Esophagus squamous epithelium (tissue), 5 donors: ENCODE measurements at regions not wholly inside any gene's neighbourhood (a gene's known extent, or its start where the extent isn't known, plus 50 kb on each side); places are given as distances from the start of the nearest gene placed in this dataset.
A peak's percentile ranks its signal among the peaks of the same experiment; 100 is the strongest.

Experiments used
- DNase-seq: peaks from one replicate; lab custom pipeline; 2025; lab: John Stamatoyannopoulos, UW
- H3K27ac ChIP-seq, 4 donors: fragments of 200-600 bp; sonication (generic); one replicate each; pipeline ENCODE4 v1.5.1; 2016 to 2019; ENCODE audit warnings: mild to moderate bottlenecking in 1 of 4
- H3K27me3 ChIP-seq, 4 donors: fragments of 200-600 bp; sonication (generic); 1 replicate in 3 of 4; 2 replicates in 1 of 4; pipeline versions ENCODE4 v1.5.1 to v1.6.0; 2017 to 2021; ENCODE audit warnings: antibody characterized with exemption in 1 of 4
- H3K36me3 ChIP-seq, 3 donors: fragments of 200-600 bp; sonication (generic); one replicate each; pipeline ENCODE4 v1.5.1; 2016 to 2019
- H3K4me1 ChIP-seq, 3 donors: fragments of 200-600 bp; sonication (generic); one replicate each; pipeline ENCODE4 v1.5.1; 2017 to 2019
- H3K4me3 ChIP-seq, 4 donors: fragments of 200-600 bp; sonication (generic); 1 replicate in 3 of 4; 2 replicates in 1 of 4; pipeline ENCODE4 v1.5.1; 2016 to 2019; ENCODE audit warnings: mild to moderate bottlenecking in 2 of 4, moderate library complexity in 1 of 4
- H3K9me3 ChIP-seq, 3 donors: fragments of 200-600 bp; sonication (generic); one replicate each; pipeline ENCODE4 v1.5.1; 2016 to 2019
- POLR2A ChIP-seq, 4 donors: fragments of 450-650 bp; IDR thresholded peaks; one replicate each; pipeline ENCODE4 v1.6.1; 2017; ENCODE audit warnings: antibody characterized with exemption in 4 of 4, mild to moderate bottlenecking in 4 of 4, moderate library complexity in 3 of 4
- WGBS, 2 donors: methylation state at CpG; one replicate each; pipeline ENCODE4 v1.1.5; 2018; 5-methylcytosine and 5-hydroxymethylcytosine counted together
- intact Hi-C: fragments of 100-400 bp; cut with DNase I; formaldehyde crosslinking; loops from one replicate; pipeline ENCODE4 v1.15.0; 2022
- TF ChIP-seq, protein P1 (sequence below), 6 experiments: fragments of 450-650 bp in 4 of 6; fragments of 200-600 bp in 2 of 6; sonication (generic) in 2 of 6; IDR thresholded peaks; one replicate each; pipeline ENCODE4 v1.5.1; 2016 to 2019; ENCODE audit warnings: antibody characterized with exemption in 6 of 6, mild to moderate bottlenecking in 4 of 6, moderate library complexity in 4 of 6
- donor health status: DM: yes; HTN: yes; CAD: no.

DNA sequence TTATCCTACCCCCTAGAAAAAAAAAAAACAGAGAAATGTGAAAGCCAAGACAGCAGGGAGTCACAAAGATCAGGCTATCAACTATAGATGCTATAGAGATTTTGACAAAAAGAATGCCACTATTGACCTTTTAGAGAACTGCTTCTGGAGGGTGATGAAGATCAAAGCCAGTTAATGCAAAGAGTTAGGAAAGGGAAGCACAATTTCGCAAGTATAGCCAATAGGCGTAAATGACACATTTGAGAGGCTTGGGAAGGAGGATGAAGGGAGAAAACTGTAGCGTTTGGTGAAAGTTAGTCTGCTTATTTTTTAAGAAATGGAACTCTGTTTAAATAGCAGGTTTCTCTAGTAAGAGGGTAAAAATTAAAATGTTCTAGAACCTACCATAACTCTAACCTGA is 190.7 kb downstream of the DUSP6 start:
- peaks cover 12 to 61% (median 48%) of the 10 kb centered on the region in 3 donors for H3K4me1 ChIP-seq
- TF ChIP-seq, protein P1, sequence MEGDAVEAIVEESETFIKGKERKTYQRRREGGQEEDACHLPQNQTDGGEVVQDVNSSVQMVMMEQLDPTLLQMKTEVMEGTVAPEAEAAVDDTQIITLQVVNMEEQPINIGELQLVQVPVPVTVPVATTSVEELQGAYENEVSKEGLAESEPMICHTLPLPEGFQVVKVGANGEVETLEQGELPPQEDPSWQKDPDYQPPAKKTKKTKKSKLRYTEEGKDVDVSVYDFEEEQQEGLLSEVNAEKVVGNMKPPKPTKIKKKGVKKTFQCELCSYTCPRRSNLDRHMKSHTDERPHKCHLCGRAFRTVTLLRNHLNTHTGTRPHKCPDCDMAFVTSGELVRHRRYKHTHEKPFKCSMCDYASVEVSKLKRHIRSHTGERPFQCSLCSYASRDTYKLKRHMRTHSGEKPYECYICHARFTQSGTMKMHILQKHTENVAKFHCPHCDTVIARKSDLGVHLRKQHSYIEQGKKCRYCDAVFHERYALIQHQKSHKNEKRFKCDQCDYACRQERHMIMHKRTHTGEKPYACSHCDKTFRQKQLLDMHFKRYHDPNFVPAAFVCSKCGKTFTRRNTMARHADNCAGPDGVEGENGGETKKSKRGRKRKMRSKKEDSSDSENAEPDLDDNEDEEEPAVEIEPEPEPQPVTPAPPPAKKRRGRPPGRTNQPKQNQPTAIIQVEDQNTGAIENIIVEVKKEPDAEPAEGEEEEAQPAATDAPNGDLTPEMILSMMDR (IDR thresholded peaks at IDR 0.05), result no peak
- TF ChIP-seq POLR2A (IDR thresholded peaks at IDR 0.05), result no peak
- no peak overlapping the region for H3K4me3 ChIP-seq
- intact Hi-C loops, result no loop called here
- H3K9me3 ChIP-seq, result no peaks in the 10 kb centered on the region
- H3K27me3 ChIP-seq, result no peaks in the 10 kb centered on the region
- WGBS, 2 donors, result 63 to 74% methylated on average over 3 of the region's 3 CpGs
- H3K27ac ChIP-seq, result peak overlapping the region; percentile 10 to 86 (median 73)
- no peaks in the 10 kb centered on the region for H3K36me3 ChIP-seq
- DNase-seq, result no peak

DNA sequence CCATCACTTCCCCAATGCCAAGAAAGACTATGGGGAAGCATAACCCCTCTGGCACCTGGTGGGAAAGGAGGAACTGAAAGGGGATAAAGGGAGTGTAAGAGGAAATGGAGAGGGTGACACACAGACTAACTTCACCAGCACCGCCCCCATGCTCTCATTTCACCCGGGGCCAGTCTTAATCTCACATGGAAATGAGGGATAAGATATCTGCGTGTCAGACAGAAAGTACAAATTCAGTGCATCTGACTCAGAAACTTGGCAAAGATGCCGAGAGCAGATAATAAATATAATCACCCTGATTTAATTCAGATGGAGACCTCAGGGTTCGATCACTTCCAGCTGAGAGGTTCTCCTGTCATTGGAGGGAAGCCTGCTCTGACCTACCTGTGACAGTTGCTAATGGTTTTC is 191.6 kb downstream of the DUSP6 start:
- 15 to 25% methylated on average over 5 of the region's 5 CpGs for WGBS, 2 donors
- Histone ChIP-seq H3K27me3 (no peaks in the 10 kb centered on the region), H3K9me3 (no peaks in the 10 kb centered on the region), H3K4me1 (peaks cover 12 to 55% (median 43%) of the 10 kb centered on the region in 3 donors), H3K36me3 (no peaks in the 10 kb centered on the region), H3K4me3 (no peak overlapping the region), H3K27ac (peak overlapping the region in 3 of 4 donors; percentile 62 to 86 (median 71))
- DNase-seq, result no peak
- TF ChIP-seq, protein P1 (IDR thresholded peaks at IDR 0.05), result no peak
- no peak for TF ChIP-seq POLR2A (IDR thresholded peaks at IDR 0.05)
- intact Hi-C loops, result no loop called here

DNA sequence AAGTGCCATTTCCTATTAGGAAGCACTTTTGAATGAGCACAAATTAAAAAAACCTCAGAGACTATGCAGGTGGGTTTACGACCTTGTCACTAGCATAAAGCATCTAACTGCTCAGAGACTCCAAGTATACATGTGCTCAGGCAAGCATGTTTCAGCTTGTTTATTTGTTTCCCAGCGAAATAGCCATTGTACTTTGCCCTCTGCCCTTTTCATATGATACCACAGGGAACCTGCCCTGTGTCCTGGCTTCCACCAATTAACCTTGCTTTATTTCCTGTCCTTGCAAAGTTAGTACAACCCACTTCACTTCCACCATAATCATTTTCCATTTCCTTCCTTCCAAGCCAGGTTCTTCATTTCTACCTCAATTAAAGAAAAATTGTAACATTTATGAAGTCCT is 194.9 kb downstream of the DUSP6 start:
- TF ChIP-seq, protein P1 (IDR thresholded peaks at IDR 0.05), result no peak
- TF ChIP-seq POLR2A (IDR thresholded peaks at IDR 0.05), result no peak
- H3K27me3 ChIP-seq, result no peaks in the 10 kb centered on the region
- H3K36me3 ChIP-seq, result no peaks in the 10 kb centered on the region
- H3K4me1 ChIP-seq, result peaks cover 10 to 38% (median 28%) of the 10 kb centered on the region in 3 donors
- no peaks in the 10 kb centered on the region for H3K9me3 ChIP-seq
- intact Hi-C loops, result no loop called here
- DNase-seq, result no peak
- peak overlapping the region in 2 of 4 donors; percentile 3 to 65 for H3K27ac ChIP-seq
- H3K4me3 ChIP-seq, result no peak overlapping the region
- WGBS, 2 donors, result 68 to 70% methylated on average over 2 of the region's 2 CpGs

DNA sequence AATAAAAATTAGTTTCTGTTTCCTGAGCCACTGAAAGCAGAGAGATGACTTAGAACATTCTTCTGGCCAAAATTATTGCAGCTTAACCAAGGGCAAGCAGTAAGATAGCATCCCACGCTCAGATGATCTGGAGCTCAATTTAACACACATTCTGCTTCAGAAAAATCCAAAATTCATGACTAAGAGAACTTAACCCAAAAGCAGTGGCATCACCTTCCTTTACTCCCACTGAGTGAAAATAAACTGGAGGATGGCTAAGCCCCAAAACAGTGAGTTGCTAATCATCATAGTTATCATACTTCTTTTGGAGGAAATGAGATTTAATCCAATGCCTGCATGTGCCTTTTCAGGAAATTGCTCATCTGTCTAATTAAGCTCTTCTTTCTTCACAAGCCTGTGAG is 195.4 kb downstream of the DUSP6 start:
- Histone ChIP-seq H3K4me3 (no peak overlapping the region), H3K9me3 (no peaks in the 10 kb centered on the region), H3K27me3 (no peaks in the 10 kb centered on the region), H3K27ac (peak overlapping the region in 2 of 4 donors; percentile 3 to 65), H3K4me1 (peaks cover 6 to 32% (median 24%) of the 10 kb centered on the region in 3 donors), H3K36me3 (no peaks in the 10 kb centered on the region)
- intact Hi-C loops, result no loop called here
- TF ChIP-seq POLR2A (IDR thresholded peaks at IDR 0.05), result no peak
- TF ChIP-seq, protein P1 (IDR thresholded peaks at IDR 0.05), result no peak
- DNase-seq, result no peak
- 63 to 82% methylated on average over 1 of the region's 1 CpG for WGBS, 2 donors

DNA sequence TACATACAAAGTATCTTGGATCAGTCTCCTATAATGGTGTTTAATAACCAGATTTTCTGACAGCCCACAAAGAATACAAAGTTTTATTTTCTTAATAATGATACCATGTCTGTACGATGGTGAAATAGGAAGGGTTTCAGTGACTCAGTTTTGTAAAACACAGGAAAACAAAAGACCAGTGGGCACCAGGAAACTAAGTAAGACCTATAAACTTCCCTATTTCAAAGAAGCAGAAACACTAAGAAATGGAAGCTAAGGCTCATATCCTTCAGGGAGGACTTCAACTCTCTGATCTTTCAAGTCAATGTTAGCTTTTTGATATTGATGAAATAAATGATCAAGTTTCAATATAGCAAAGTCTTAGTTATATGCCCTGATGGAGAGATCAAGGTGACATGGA is 196.0 kb downstream of the DUSP6 start:
- Histone ChIP-seq H3K36me3 (no peaks in the 10 kb centered on the region), H3K27me3 (no peaks in the 10 kb centered on the region), H3K4me3 (no peak overlapping the region), H3K4me1 (peaks cover 6 to 27% (median 22%) of the 10 kb centered on the region in 3 donors), H3K27ac (peak overlapping the region in 2 of 4 donors; percentile 3 to 65), H3K9me3 (no peaks in the 10 kb centered on the region)
- intact Hi-C loops, result no loop called here
- 18 to 27% methylated on average over 1 of the region's 1 CpG for WGBS, 2 donors
- DNase-seq, result no peak
- TF ChIP-seq, protein P1 (IDR thresholded peaks at IDR 0.05), result no peak
- TF ChIP-seq POLR2A (IDR thresholded peaks at IDR 0.05), result no peak
